H1 (cell line): ENCODE measurements at regions not wholly inside any gene's neighbourhood (a gene's known extent, or its start where the extent isn't known, plus 50 kb on each side); places are given as distances from the start of the nearest gene placed in this dataset.

Experiments used
- CTCF ChIA-PET: fragments of 300-600 bp; sonication (Branson Sonifier 250); formaldehyde crosslinking; loops from one replicate; lab custom pipeline; 2021; ENCODE audit not compliant: partially characterized antibody; lab: Charles Lee
- POLR2A ChIA-PET: fragments of 300-600 bp; sonication (Branson Sonifier 250); formaldehyde crosslinking; loops from one replicate; lab custom pipeline; 2021; ENCODE audit warnings: inconsistent platforms; ENCODE audit not compliant: partially characterized antibody; lab: Charles Lee
- DNase-seq, 2 experiments: peaks; one replicate each; pipeline versions ENCODE4 v3.0.0 to v3.0.0-alpha.2; 2010 to 2022; ENCODE audit warnings: low spot score in 2 of 2, low read depth in 1 of 2, mixed read lengths in 1 of 2
- FAIRE-seq: peaks from 2 replicates; lab custom pipeline; 2011; peaks lifted over from hg19 to GRCh38; lab: Jason Lieb, UNC
- H2AFZ ChIP-seq: 2 replicates; pipeline ENCODE4 v1.8.1; 2012; ENCODE audit warnings: low read length, inconsistent platforms
- H2AK5ac ChIP-seq: 2 replicates; pipeline ENCODE4 v1.6.1; 2013; ENCODE audit warnings: low read depth, low read length
- H2BK120ac ChIP-seq: replicated peaks from 2 replicates; pipeline ENCODE3; 2013; ENCODE audit warnings: low read depth, low read length, inconsistent platforms
- H2BK12ac ChIP-seq: 2 replicates; pipeline ENCODE4 v1.6.1; 2013; ENCODE audit warnings: low read depth, low read length
- H2BK15ac ChIP-seq: 2 replicates; pipeline ENCODE4 v1.6.1; 2013; ENCODE audit warnings: low read length
- H2BK20ac ChIP-seq: 2 replicates; pipeline ENCODE4 v1.6.1; 2013; ENCODE audit warnings: low read length
- H2BK5ac ChIP-seq: 2 replicates; pipeline ENCODE4 v1.6.1; 2013; ENCODE audit warnings: low read depth, low read length
- H3K14ac ChIP-seq: 2 replicates; pipeline ENCODE4 v1.6.1; 2013; ENCODE audit warnings: inconsistent platforms; ENCODE audit not compliant: insufficient read length
- H3K18ac ChIP-seq: 2 replicates; pipeline ENCODE4 v1.6.1; 2013; ENCODE audit warnings: low read length; ENCODE audit errors: extremely low read depth
- H3K23ac ChIP-seq: 2 replicates; pipeline ENCODE4 v1.6.1; 2013; ENCODE audit warnings: inconsistent platforms; ENCODE audit not compliant: insufficient read length
- H3K23me2 ChIP-seq: 2 replicates; pipeline ENCODE4 v1.6.1; 2013; ENCODE audit warnings: low read depth, low read length
- H3K27ac ChIP-seq: 2 replicates; pipeline ENCODE4 v1.6.1; 2011; ENCODE audit warnings: low read depth, low read length, inconsistent platforms
- H3K27me3 ChIP-seq, 4 experiments: replicated peaks in 1 of 4; 1 replicate in 1 of 4; 2 replicates in 3 of 4; pipeline versions ENCODE4 v1.6.1 to v1.8.1; 2011 to 2013; ENCODE audit warnings: low read length in 3 of 4, mild to moderate bottlenecking in 3 of 4, inconsistent platforms in 2 of 4, mixed read lengths in 2 of 4, moderate library complexity in 1 of 4; ENCODE audit not compliant: control insufficient read depth in 3 of 4, insufficient read depth in 3 of 4; ENCODE audit errors: extremely low read depth in 1 of 4
- H3K36me3 ChIP-seq, 4 experiments: 2 replicates each; pipeline versions ENCODE4 v1.6.1 to v1.8.1; 2011 to 2013; ENCODE audit warnings: mild to moderate bottlenecking in 4 of 4, low read length in 3 of 4, moderate library complexity in 2 of 4, control low read depth in 1 of 4, inconsistent platforms in 1 of 4; ENCODE audit not compliant: insufficient read depth in 4 of 4, control insufficient read depth in 2 of 4
- H3K4ac ChIP-seq: replicated peaks from 2 replicates; pipeline ENCODE3; 2013; ENCODE audit warnings: low read length, low read depth, mixed read lengths, inconsistent platforms; ENCODE audit not compliant: insufficient read length
- H3K4me1 ChIP-seq, 4 experiments: replicated peaks in 1 of 4; 1 replicate in 1 of 4; 2 replicates in 3 of 4; pipeline versions ENCODE4 v1.6.1 to v1.8.1; 2011 to 2013; ENCODE audit warnings: low read length in 3 of 4, inconsistent platforms in 2 of 4, mixed read lengths in 1 of 4; ENCODE audit not compliant: insufficient read depth in 4 of 4, control insufficient read depth in 3 of 4
- H3K4me2 ChIP-seq, 2 experiments: 2 replicates each; pipeline versions ENCODE4 v1.6.1 to v1.8.1; 2011 to 2013; ENCODE audit warnings: low read depth in 2 of 2, low read length in 2 of 2, control low read depth in 1 of 2, inconsistent platforms in 1 of 2, mild to moderate bottlenecking in 1 of 2; ENCODE audit not compliant: insufficient read depth in 1 of 2
- H3K4me3 ChIP-seq, 4 experiments: fragments of 200-600, 300-600 bp in 1 of 4; sonication (generic), shearing (Covaris generic), sonication (Bioruptor Twin) in 1 of 4; 2 replicates each; pipeline versions ENCODE4 v1.5.1 to v1.8.1; 2011 to 2016; ENCODE audit warnings: low read length in 4 of 4, low read depth in 3 of 4, control low read depth in 2 of 4, inconsistent platforms in 2 of 4, mild to moderate bottlenecking in 2 of 4, mixed read lengths in 1 of 4, moderate library complexity in 1 of 4; ENCODE audit not compliant: insufficient read depth in 2 of 4; ENCODE audit errors: extremely low read depth in 1 of 4
- H3K56ac ChIP-seq: replicated peaks from 2 replicates; pipeline ENCODE3; 2013; ENCODE audit warnings: low read depth, mild to moderate bottlenecking, mixed read lengths, low read length, inconsistent platforms; ENCODE audit not compliant: insufficient read length
- H3K79me1 ChIP-seq: 2 replicates; pipeline ENCODE4 v1.6.1; 2013; ENCODE audit warnings: low read depth, low read length, control low read depth
- H3K79me2 ChIP-seq, 2 experiments: 2 replicates each; pipeline versions ENCODE4 v1.6.1 to v1.8.1; 2012 to 2013; ENCODE audit warnings: low read length in 2 of 2, mild to moderate bottlenecking in 2 of 2, inconsistent platforms in 1 of 2; ENCODE audit not compliant: insufficient read depth in 2 of 2, control insufficient read depth in 1 of 2
- H3K9ac ChIP-seq, 4 experiments: replicated peaks in 1 of 4; 1 replicate in 1 of 4; 2 replicates in 3 of 4; pipeline versions ENCODE4 v1.6.1 to v1.8.1; 2011 to 2013; ENCODE audit warnings: low read depth in 3 of 4, low read length in 3 of 4, control low read depth in 2 of 4, mild to moderate bottlenecking in 2 of 4, moderate library complexity in 2 of 4, inconsistent platforms in 1 of 4; ENCODE audit errors: extremely low read depth in 1 of 4
- H3K9me3 ChIP-seq, 2 experiments: 2 replicates each; pipeline versions ENCODE4 v1.6.1 to v1.8.1; 2012 to 2013; ENCODE audit warnings: mild to moderate bottlenecking in 2 of 2, moderate library complexity in 2 of 2, control low read depth in 1 of 2, inconsistent platforms in 1 of 2, low read depth in 1 of 2, low read length in 1 of 2, mixed read lengths in 1 of 2; ENCODE audit not compliant: insufficient read depth in 2 of 2
- H4K20me1 ChIP-seq, 2 experiments: replicated peaks in 1 of 2; 2 replicates each; pipeline versions ENCODE3 to v1.8.1; 2011 to 2013; ENCODE audit warnings: inconsistent platforms in 2 of 2, low read length in 2 of 2, mild to moderate bottlenecking in 1 of 2; ENCODE audit not compliant: insufficient read depth in 2 of 2, control insufficient read depth in 1 of 2
- H4K5ac ChIP-seq: 2 replicates; pipeline ENCODE4 v1.6.1; 2013; ENCODE audit warnings: low read length, low read depth, mixed read lengths, inconsistent platforms; ENCODE audit not compliant: insufficient read length
- H4K8ac ChIP-seq: 2 replicates; pipeline ENCODE4 v1.8.0; 2013; ENCODE audit warnings: mild to moderate bottlenecking, moderate library complexity, low read length, inconsistent platforms; ENCODE audit not compliant: insufficient read depth; ENCODE audit errors: extremely low read depth
- H4K91ac ChIP-seq: replicated peaks from 2 replicates; pipeline ENCODE3; 2013; ENCODE audit warnings: low read length, mixed read lengths, inconsistent platforms; ENCODE audit not compliant: insufficient read length
- ATF2 ChIP-seq: IDR thresholded peaks from 2 replicates; pipeline ENCODE4 v1.6.1; 2012; ENCODE audit warnings: low read length, inconsistent platforms
- BCL11A ChIP-seq, 2 experiments: IDR thresholded peaks; one replicate each; pipeline ENCODE4 v1.6.1; 2011; ENCODE audit warnings: low read depth in 2 of 2, low read length in 2 of 2, mild to moderate bottlenecking in 2 of 2
- CREB1 ChIP-seq: IDR thresholded peaks from 2 replicates; pipeline ENCODE4 v1.6.1; 2012; ENCODE audit warnings: inconsistent platforms
- CTBP2 ChIP-seq: IDR thresholded peaks from 2 replicates; pipeline ENCODE4 v1.7.0; 2011; ENCODE audit warnings: borderline replicate concordance, mild to moderate bottlenecking, moderate library complexity, mixed read lengths, low read length; ENCODE audit not compliant: insufficient read depth, insufficient read length
- POLR2A ChIP-seq, 2 experiments: IDR thresholded peaks; 1 replicate in 1 of 2; 2 replicates in 1 of 2; pipeline ENCODE4 v1.6.1; 2011; ENCODE audit warnings: low read depth in 2 of 2, low read length in 2 of 2, mild to moderate bottlenecking in 2 of 2; ENCODE audit errors: control extremely low read depth in 1 of 2
- RFX5 ChIP-seq: IDR thresholded peaks from 2 replicates; pipeline ENCODE4 v1.6.1; 2011; ENCODE audit warnings: low read depth, low read length, improper control_type of control experiment, borderline replicate concordance
- SP1 ChIP-seq: IDR thresholded peaks from 2 replicates; pipeline ENCODE4 v1.6.1; 2011; ENCODE audit warnings: low read depth, low read length
- TAF7 ChIP-seq: optimal IDR thresholded peaks from 2 replicates; pipeline ENCODE3; 2011; ENCODE audit warnings: low read depth, mild to moderate bottlenecking, inconsistent platforms, low read length, moderate library complexity, borderline replicate concordance
- TBP ChIP-seq: IDR thresholded peaks from 2 replicates; pipeline ENCODE4 v1.6.1; 2011; ENCODE audit warnings: low read depth, low read length, improper control_type of control experiment
- TCF12 ChIP-seq: IDR thresholded peaks from 2 replicates; pipeline ENCODE4 v1.6.1; 2011; ENCODE audit warnings: low read depth, mild to moderate bottlenecking, low read length
- USF2 ChIP-seq: IDR thresholded peaks from 2 replicates; pipeline ENCODE4 v1.6.1; 2011; ENCODE audit warnings: low read length, improper control_type of control experiment

- no peak overlapping the region for H2AK5ac ChIP-seq
- no peak for FAIRE-seq
- peaks cover 2% of the 10 kb centered on the region; the same call in 1 of the 2 replicates for H3K23me2 ChIP-seq
- no peaks in the 10 kb centered on the region for H4K20me1 ChIP-seq
- POLR2A ChIA-PET, result no interaction called here
- no peak for TF ChIP-seq USF2
- TF ChIP-seq TAF7, result no peak
- TF ChIP-seq RFX5, result no peak
- TF ChIP-seq BCL11A (IDR thresholded peaks at IDR 0.05; ENCODE audit: low read depth in 2 of 2, low read length in 2 of 2), result no peak
- no peak for TF ChIP-seq POLR2A (IDR thresholded peaks at IDR 0.05; ENCODE audit: control extremely low read depth in 1 of 2, low read depth in 2 of 2, low read length in 2 of 2)
- no peak for TF ChIP-seq ATF2
- no peak for TF ChIP-seq SP1
- TF ChIP-seq CTBP2, result no peak
- no peak for TF ChIP-seq TBP
- TF ChIP-seq CREB1, result no peak
- no peak for TF ChIP-seq TCF12
- TF ChIP-seq, all 59 proteins: peak for 0
- Histone ChIP-seq H3K9ac (no peak overlapping the region), H3K27me3 (no peaks in the 10 kb centered on the region), H2BK5ac (no peak overlapping the region), H2BK20ac (no peak overlapping the region), H2BK120ac (no peak overlapping the region), H4K8ac (no peak overlapping the region), H3K4ac (no peak overlapping the region), H3K27ac (no peak overlapping the region), H3K36me3 (no peaks in the 10 kb centered on the region), H3K18ac (no peak overlapping the region), H2AFZ (0 out of 2 replicates have a peak overlapping the region, but pooled peaks have one; percentile 44), H4K91ac (no peak overlapping the region), H3K79me1 (no peaks in the 10 kb centered on the region), H2BK15ac (no peak overlapping the region), H3K4me3 (no peak overlapping the region), H3K56ac (no peak overlapping the region), H3K4me2 (no peak overlapping the region), H3K79me2 (no peaks in the 10 kb centered on the region), H3K23ac (no peak overlapping the region), H4K5ac (no peak overlapping the region), H2BK12ac (no peak overlapping the region), H3K4me1 (no peaks in the 10 kb centered on the region), H3K14ac (no peak overlapping the region), H3K9me3 (no peaks in the 10 kb centered on the region)
- CTCF ChIA-PET, result interaction anchor here (1.1 kb wide), 1 partner anchor 319 kb away, joined by 3 read pairs; no protein-coding TSS in a partner anchor
- DNase-seq, result no peak
These were observed 653.8 kb downstream of the ANKRD7 start for GRCh38 chr7:118878336-118878735.
